B cell (primary cell): ENCODE measurements at regions not wholly inside any gene's neighbourhood (a gene's known extent, or its start where the extent isn't known, plus 50 kb on each side); places are given as distances from the start of the nearest gene placed in this dataset.

Experiments
- CTCF ChIP-seq: fragments of 200-600 bp; IDR thresholded peaks from one replicate; pipeline ENCODE4 v1.8.0; 2022; ENCODE audit warnings: antibody characterized with exemption, mild to moderate bottlenecking
- EZH2 ChIP-seq: IDR thresholded peaks from 2 replicates; pipeline ENCODE4 v1.6.1; 2012; ENCODE audit warnings: borderline replicate concordance, low read depth, mild to moderate bottlenecking, moderate library complexity, low read length; ENCODE audit not compliant: insufficient read depth, poor library complexity, severe bottlenecking

GRCh38 chr3:68142441-68142840, 488.0 kb upstream of the SUCLG2 start:
- TF ChIP-seq EZH2 = no peak
- TF ChIP-seq CTCF = no peak
